Keratinocyte (primary cell): ENCODE measurements at regions not wholly inside any gene's neighbourhood (a gene's known extent, or its start where the extent isn't known, plus 50 kb on each side); places are given as distances from the start of the nearest gene placed in this dataset.

ENCODE experiments used
- DNase-seq: peaks from one replicate; pipeline ENCODE4 v3.0.0-alpha.2; 2011; ENCODE audit warnings: low read depth, missing footprints, low spot score
- FAIRE-seq: peaks from 2 replicates; lab custom pipeline; 2011; peaks lifted over from hg19 to GRCh38; lab: Jason Lieb, UNC
- H2AFZ ChIP-seq: 2 replicates; pipeline ENCODE4 v1.6.0; 2012; ENCODE audit warnings: low read length, control low read depth, inconsistent platforms; ENCODE audit not compliant: control insufficient read depth
- H3K27ac ChIP-seq: 2 replicates; pipeline ENCODE4 v1.5.1; 2011; ENCODE audit warnings: low read length; ENCODE audit not compliant: control insufficient read depth, insufficient read depth
- H3K27me3 ChIP-seq: 3 replicates; pipeline ENCODE4 v1.6.0; 2011; ENCODE audit warnings: low read length; ENCODE audit not compliant: control insufficient read depth, insufficient read depth; ENCODE audit errors: extremely low read depth
- H3K36me3 ChIP-seq, 2 experiments: 2 replicates in 1 of 2; 3 replicates in 1 of 2; pipeline ENCODE4 v1.5.1; 2011; ENCODE audit warnings: low read length in 2 of 2, mild to moderate bottlenecking in 1 of 2; ENCODE audit not compliant: control insufficient read depth in 2 of 2, insufficient read depth in 2 of 2; ENCODE audit errors: extremely low read depth in 1 of 2
- H3K4me1 ChIP-seq: 3 replicates; pipeline ENCODE4 v1.5.1; 2011; ENCODE audit warnings: low read length; ENCODE audit not compliant: control insufficient read depth, insufficient read depth; ENCODE audit errors: extremely low read depth
- H3K4me2 ChIP-seq: 3 replicates; pipeline ENCODE4 v1.6.0; 2011; ENCODE audit warnings: low read depth, low read length; ENCODE audit not compliant: control insufficient read depth, insufficient read depth; ENCODE audit errors: extremely low read depth
- H3K4me3 ChIP-seq, 3 experiments: fragments of 200-600 bp in 1 of 3; sonication (generic) in 1 of 3; 2 replicates in 2 of 3; 3 replicates in 1 of 3; pipeline ENCODE4 v1.5.1; 2011 to 2016; ENCODE audit warnings: low read length in 3 of 3, mild to moderate bottlenecking in 3 of 3, control low read depth in 2 of 3, inconsistent platforms in 1 of 3, low read depth in 1 of 3, mixed read lengths in 1 of 3, mixed run types in 1 of 3, moderate library complexity in 1 of 3; ENCODE audit not compliant: control insufficient read depth in 2 of 3, insufficient read depth in 2 of 3; ENCODE audit errors: extremely low read depth in 1 of 3
- H3K79me2 ChIP-seq: 2 replicates; pipeline ENCODE4 v1.6.0; 2012; ENCODE audit warnings: low read length; ENCODE audit not compliant: control insufficient read depth, insufficient read depth
- H3K9ac ChIP-seq: 3 replicates; pipeline ENCODE4 v1.6.0; 2011; ENCODE audit warnings: low read length; ENCODE audit not compliant: control insufficient read depth, insufficient read depth; ENCODE audit errors: extremely low read depth
- H3K9me1 ChIP-seq: 3 replicates; pipeline ENCODE4 v1.6.0; 2011; ENCODE audit warnings: low read length; ENCODE audit not compliant: control insufficient read depth, insufficient read depth; ENCODE audit errors: extremely low read depth
- H3K9me3 ChIP-seq: 2 replicates; pipeline ENCODE4 v1.5.1; 2012; ENCODE audit warnings: low read depth, low read length; ENCODE audit not compliant: control insufficient read depth
- H4K20me1 ChIP-seq: 3 replicates; pipeline ENCODE4 v1.6.0; 2011; ENCODE audit warnings: low read length; ENCODE audit not compliant: control insufficient read depth, insufficient read depth; ENCODE audit errors: extremely low read depth
- CTCF ChIP-seq, 3 experiments: IDR thresholded peaks in 1 of 3; conservative IDR thresholded peaks in 1 of 3; optimal IDR thresholded peaks in 1 of 3; 2 replicates in 2 of 3; 3 replicates in 1 of 3; pipeline versions ENCODE3 to v1.5.1; 2011; ENCODE audit warnings: low read length in 3 of 3, mild to moderate bottlenecking in 3 of 3, moderate library complexity in 2 of 3, control low read depth in 1 of 3, inconsistent platforms in 1 of 3; ENCODE audit not compliant: insufficient read depth in 2 of 3; ENCODE audit errors: extremely low read depth in 1 of 3
- EZH2 ChIP-seq: IDR thresholded peaks from one replicate; pipeline ENCODE4 v1.6.1; 2012; ENCODE audit warnings: inconsistent platforms, mild to moderate bottlenecking, low read length, moderate library complexity
- dilution Hi-C: fragments of 300-500 bp; cut with MboI; formaldehyde crosslinking; loops from one replicate; pipeline ENCODE4 v1.7.0; 2020; ENCODE audit warnings: low sequenced_read_pairs; ENCODE audit not compliant: extremely low pct_ligation_motif_present

DNA sequence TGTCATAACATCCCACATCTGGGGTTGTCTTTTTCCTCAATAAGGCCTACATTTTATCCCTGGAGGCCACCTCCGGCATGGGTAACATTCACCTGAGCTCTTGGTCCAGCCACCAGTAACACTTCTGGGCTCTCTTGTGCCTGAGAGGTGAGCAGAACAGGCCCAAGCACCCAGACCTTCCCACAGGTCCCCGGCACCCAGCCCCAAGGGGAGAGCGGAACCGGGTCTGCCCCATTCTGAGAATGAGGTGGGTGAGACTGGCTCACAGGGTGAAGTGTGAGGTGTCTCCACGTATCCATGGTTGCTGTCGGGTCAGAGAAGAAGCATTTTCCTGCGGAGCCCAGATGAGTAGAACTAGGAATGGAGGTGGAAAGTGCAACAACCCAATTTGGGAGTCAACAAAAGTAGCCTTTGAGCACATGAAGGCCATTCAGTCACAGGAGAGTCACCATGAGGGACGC is 496.7 kb upstream of the MYT1L start:
- no peaks in the 10 kb centered on the region for H3K9me3 ChIP-seq
- TF ChIP-seq CTCF (optimal IDR thresholded peaks at IDR 0.05 in 1 of 3, IDR thresholded peaks at IDR 0.05 in 1 of 3, conservative IDR thresholded peaks at IDR 0.05 in 1 of 3; ENCODE audit: extremely low read depth in 1 of 3, insufficient read depth in 2 of 3, low read length in 3 of 3) (no peak), EZH2 (no peak)
- no peak for FAIRE-seq

GRCh38 chr2:2827046-2827636 is 496.1 kb upstream of the MYT1L start:
- Histone ChIP-seq H3K9me1 (no peaks in the 10 kb centered on the region), H3K9me3 (no peaks in the 10 kb centered on the region), H3K4me2 (no peak overlapping the region), H3K27me3 (no peaks in the 10 kb centered on the region), H4K20me1 (no peaks in the 10 kb centered on the region), H3K27ac (no peak overlapping the region), H3K79me2 (no peaks in the 10 kb centered on the region), H3K9ac (no peak overlapping the region), H3K4me1 (no peaks in the 10 kb centered on the region), H2AFZ (no peak overlapping the region), H3K36me3 (no peaks in the 10 kb centered on the region), H3K4me3 (no peak overlapping the region)
- DNase-seq = no peak
- no peak for FAIRE-seq
- dilution Hi-C loops = no loop called here
- TF ChIP-seq EZH2 = no peak
- no peak for TF ChIP-seq CTCF (optimal IDR thresholded peaks at IDR 0.05 in 1 of 3, IDR thresholded peaks at IDR 0.05 in 1 of 3, conservative IDR thresholded peaks at IDR 0.05 in 1 of 3; ENCODE audit: extremely low read depth in 1 of 3, insufficient read depth in 2 of 3, low read length in 3 of 3)

More for the DNA sequence above, 496.7 kb upstream of the MYT1L start:
- DNase-seq = no peak
- no peak overlapping the region for H3K27ac ChIP-seq
- H3K4me3 ChIP-seq = no peak overlapping the region
- no peak overlapping the region for H3K9ac ChIP-seq
- dilution Hi-C loops = no loop called here
- H2AFZ ChIP-seq = no peak overlapping the region
- H3K4me1 ChIP-seq = no peaks in the 10 kb centered on the region
- no peaks in the 10 kb centered on the region for H4K20me1 ChIP-seq
- H3K9me1 ChIP-seq = no peaks in the 10 kb centered on the region
- no peak overlapping the region for H3K4me2 ChIP-seq
- H3K27me3 ChIP-seq = no peaks in the 10 kb centered on the region
- H3K79me2 ChIP-seq = no peaks in the 10 kb centered on the region
- no peaks in the 10 kb centered on the region for H3K36me3 ChIP-seq
